ENCODE measurements at regions not wholly inside any gene's neighbourhood (a gene's known extent, or its start where the extent isn't known, plus 50 kb on each side); places are given as distances from the start of the nearest gene placed in this dataset.

DNA sequence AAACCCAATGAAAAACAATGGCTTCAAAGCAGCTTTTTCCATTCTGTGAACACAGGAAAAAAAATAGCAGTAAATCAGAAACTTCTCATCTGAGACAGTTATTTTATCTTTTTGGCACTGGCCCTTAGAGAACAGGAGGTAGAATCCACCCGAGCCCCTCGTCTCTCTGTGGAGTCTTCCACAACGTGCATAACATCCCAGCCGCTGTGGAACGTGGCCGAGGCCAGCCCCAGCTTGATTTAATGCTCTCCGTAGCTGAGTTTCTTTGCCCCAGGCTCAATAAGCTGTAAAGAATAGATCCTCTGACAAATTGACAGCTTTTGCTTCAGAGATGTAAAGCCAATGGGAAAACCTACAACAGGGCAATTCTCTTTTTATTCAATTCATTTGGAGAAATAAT, 107.9 kb upstream of the DAP start:
- DNase-seq (ENCODE audit: low read depth in 1 of 2, low spot score in 1 of 2) = no peak
- TF ChIP-seq JUND (IDR thresholded peaks at IDR 0.05; ENCODE audit: low read depth) = no peak
- in situ Hi-C loops (cut with HindIII; ENCODE audit: low pct_unique_long_range_greater_than_20kb, low sequenced_read_pairs) = no loop called here

GRCh38 chr5:10867389-10868303, 106.6 kb upstream of the DAP start:
- in situ Hi-C loops (cut with HindIII; ENCODE audit: low pct_unique_long_range_greater_than_20kb, low sequenced_read_pairs) = no loop called here
- no peak for TF ChIP-seq JUND (IDR thresholded peaks at IDR 0.05; ENCODE audit: low read depth)
- DNase-seq (ENCODE audit: low read depth in 1 of 2, low spot score in 1 of 2) = no peak

GRCh38 chr5:10866913-10867312, 105.9 kb upstream of the DAP start:
- in situ Hi-C loops (cut with HindIII; ENCODE audit: low pct_unique_long_range_greater_than_20kb, low sequenced_read_pairs) = no loop called here
- DNase-seq (ENCODE audit: low read depth in 1 of 2, low spot score in 1 of 2) = no peak

DNA sequence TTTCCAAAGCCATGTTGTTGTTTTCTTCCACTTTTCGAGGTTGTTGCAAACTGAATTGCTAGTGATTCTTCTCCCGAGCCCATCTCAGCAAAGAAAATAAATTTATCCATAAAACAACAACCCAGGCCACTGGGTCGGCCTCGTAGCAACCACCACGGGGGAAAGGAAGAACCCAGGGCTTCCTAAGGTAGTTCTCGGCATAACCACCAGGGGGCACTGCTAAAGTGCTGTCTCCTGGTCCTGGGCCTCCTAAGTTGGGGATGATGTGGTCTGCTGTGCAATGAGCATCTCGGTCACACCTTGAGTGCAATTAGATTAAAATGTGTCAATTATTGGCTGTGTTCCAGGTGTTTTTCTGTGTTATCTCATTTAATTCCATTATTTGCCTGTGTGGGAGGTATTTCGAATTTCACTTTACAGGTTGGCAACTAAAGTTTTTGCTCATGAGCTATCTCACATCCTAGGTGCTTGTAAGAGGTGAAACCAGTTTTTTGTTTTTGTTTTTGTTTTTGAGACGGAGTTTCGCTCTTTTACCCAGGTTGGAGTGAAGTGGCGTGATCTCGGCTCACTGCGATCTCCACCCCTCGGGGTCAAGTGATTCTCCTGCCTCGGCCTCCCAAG, 102.8 kb upstream of the DAP start:
- no peak for TF ChIP-seq JUND (IDR thresholded peaks at IDR 0.05; ENCODE audit: low read depth)
- DNase-seq (ENCODE audit: low read depth in 1 of 2, low spot score in 1 of 2) = peak; percentile 29 to 63
- in situ Hi-C loops (cut with HindIII; ENCODE audit: low pct_unique_long_range_greater_than_20kb, low sequenced_read_pairs) = no loop called here

More at GRCh38 chr5:10866913-10867312, 105.9 kb upstream of the DAP start:
- TF ChIP-seq JUND (IDR thresholded peaks at IDR 0.05; ENCODE audit: low read depth) = no peak

- in situ Hi-C loops (cut with HindIII; ENCODE audit: low pct_unique_long_range_greater_than_20kb, low sequenced_read_pairs) = no loop called here
- TF ChIP-seq JUND (IDR thresholded peaks at IDR 0.05; ENCODE audit: low read depth) = no peak
- no peak for DNase-seq (ENCODE audit: low read depth in 1 of 2, low spot score in 1 of 2)
Measured at GRCh38 chr5:10862085-10862484, 101.1 kb upstream of the DAP start.

- no peak for TF ChIP-seq JUND (IDR thresholded peaks at IDR 0.05; ENCODE audit: low read depth)
- in situ Hi-C loops (cut with HindIII; ENCODE audit: low pct_unique_long_range_greater_than_20kb, low sequenced_read_pairs) = no loop called here
- DNase-seq (ENCODE audit: low read depth in 1 of 2, low spot score in 1 of 2) = no peak
Measured at GRCh38 chr5:10861423-10861790, 100.4 kb upstream of the DAP start.

- DNase-seq (ENCODE audit: low read depth in 1 of 2, low spot score in 1 of 2) = no peak
- no peak for TF ChIP-seq JUND (IDR thresholded peaks at IDR 0.05; ENCODE audit: low read depth)
- in situ Hi-C loops (cut with HindIII; ENCODE audit: low pct_unique_long_range_greater_than_20kb, low sequenced_read_pairs) = no loop called here
Measured at GRCh38 chr5:10860645-10861422, 99.8 kb upstream of the DAP start.

DNA sequence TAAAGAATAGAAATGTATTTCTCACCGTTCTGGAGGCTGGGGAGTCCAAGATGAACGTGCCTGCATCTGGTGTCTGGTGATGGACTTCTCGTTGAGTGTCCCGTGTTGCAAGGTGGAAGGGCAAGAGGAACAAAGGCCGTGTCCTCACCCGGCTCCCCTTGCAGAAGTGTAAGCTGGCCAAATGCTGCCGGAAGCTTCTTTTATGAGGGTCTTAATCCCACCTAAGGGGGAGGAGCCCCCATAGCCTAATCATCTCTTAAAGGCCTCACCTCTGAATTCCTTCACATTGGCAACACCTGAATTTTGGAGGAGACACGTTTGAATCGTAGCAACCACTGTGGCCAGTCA, 99.1 kb upstream of the DAP start:
- TF ChIP-seq JUND (IDR thresholded peaks at IDR 0.05; ENCODE audit: low read depth) = no peak
- in situ Hi-C loops (cut with HindIII; ENCODE audit: low pct_unique_long_range_greater_than_20kb, low sequenced_read_pairs) = no loop called here
- DNase-seq (ENCODE audit: low read depth in 1 of 2, low spot score in 1 of 2) = no peak

- in situ Hi-C loops (cut with HindIII; ENCODE audit: low pct_unique_long_range_greater_than_20kb, low sequenced_read_pairs) = no loop called here
- no peak for DNase-seq (ENCODE audit: low read depth in 1 of 2, low spot score in 1 of 2)
- TF ChIP-seq JUND (IDR thresholded peaks at IDR 0.05; ENCODE audit: low read depth) = no peak
Measured at GRCh38 chr5:10859393-10860195, 98.6 kb upstream of the DAP start.

GRCh38 chr5:10858945-10859344, 97.9 kb upstream of the DAP start:
- in situ Hi-C loops (cut with HindIII; ENCODE audit: low pct_unique_long_range_greater_than_20kb, low sequenced_read_pairs) = no loop called here
- no peak for TF ChIP-seq JUND (IDR thresholded peaks at IDR 0.05; ENCODE audit: low read depth)
- DNase-seq (ENCODE audit: low read depth in 1 of 2, low spot score in 1 of 2) = no peak

GRCh38 chr5:10858307-10858706, 97.3 kb upstream of the DAP start:
- in situ Hi-C loops (cut with HindIII; ENCODE audit: low pct_unique_long_range_greater_than_20kb, low sequenced_read_pairs) = no loop called here
- TF ChIP-seq JUND (IDR thresholded peaks at IDR 0.05; ENCODE audit: low read depth) = no peak
- DNase-seq (ENCODE audit: low read depth in 1 of 2, low spot score in 1 of 2) = no peak

- in situ Hi-C loops (cut with HindIII; ENCODE audit: low pct_unique_long_range_greater_than_20kb, low sequenced_read_pairs) = no loop called here
- no peak for TF ChIP-seq JUND (IDR thresholded peaks at IDR 0.05; ENCODE audit: low read depth)
Measured at GRCh38 chr5:10857338-10857733, 96.3 kb upstream of the DAP start.

More at GRCh38 chr5:10857338-10857733, 96.3 kb upstream of the DAP start:
- DNase-seq (ENCODE audit: low read depth in 1 of 2, low spot score in 1 of 2) = no peak

Measured in T47D (cell line).